VCaP (cell line): ENCODE measurements at regions not wholly inside any gene's neighbourhood (a gene's known extent, or its start where the extent isn't known, plus 50 kb on each side); places are given as distances from the start of the nearest gene placed in this dataset.
"Not testable (repeated sequence)": the region's sequence is repeated elsewhere in the genome, so short reads cannot be mapped to it uniquely, and the experiment has no call there.

Experiments used
- H3K27ac ChIP-seq: fragments of 450-650 bp; 2 replicates; pipeline ENCODE4 v1.5.1; 2017
- TF ChIP-seq, protein P1 (sequence below): fragments of 450-650 bp; conservative IDR thresholded peaks from 2 replicates; pipeline ENCODE4 v1.5.1; 2017; ENCODE audit warnings: mild to moderate bottlenecking, moderate library complexity

DNA sequence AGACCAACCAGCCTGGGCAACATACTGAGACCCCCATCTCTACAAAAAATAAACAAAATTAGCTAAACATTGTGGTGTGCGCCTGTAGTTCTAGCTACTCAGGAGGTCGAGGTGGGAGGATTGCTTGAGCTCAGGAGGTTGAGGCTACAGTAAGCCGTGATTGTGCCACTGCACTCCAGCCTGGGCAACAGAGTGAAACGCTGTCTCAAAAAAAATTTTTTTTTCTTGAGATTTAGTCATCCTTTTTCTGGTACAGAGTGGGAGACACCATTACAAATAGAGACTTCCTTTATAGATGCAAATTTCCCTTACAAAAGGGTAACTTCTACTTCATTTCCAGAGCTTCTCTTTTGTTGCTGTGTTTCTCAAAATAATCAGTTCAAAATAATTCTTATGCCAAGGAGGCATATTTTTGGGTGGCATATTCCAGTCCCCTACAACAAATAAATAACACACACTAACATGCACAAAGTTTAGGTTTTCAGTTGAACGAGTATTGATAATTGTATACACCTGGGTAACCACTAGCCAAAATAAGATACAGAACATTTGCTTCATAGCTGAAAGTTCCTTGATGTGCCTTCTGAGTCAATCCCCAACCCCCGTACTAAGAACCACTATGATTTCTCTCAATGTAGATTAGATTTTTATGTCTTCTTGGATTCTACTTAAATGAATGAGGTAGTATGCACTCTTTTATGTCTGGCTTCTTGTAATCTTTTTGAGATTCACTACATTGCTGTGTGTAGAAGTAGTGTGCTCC, 248.9 kb upstream of the PROK2 start:
- TF ChIP-seq, protein P1, sequence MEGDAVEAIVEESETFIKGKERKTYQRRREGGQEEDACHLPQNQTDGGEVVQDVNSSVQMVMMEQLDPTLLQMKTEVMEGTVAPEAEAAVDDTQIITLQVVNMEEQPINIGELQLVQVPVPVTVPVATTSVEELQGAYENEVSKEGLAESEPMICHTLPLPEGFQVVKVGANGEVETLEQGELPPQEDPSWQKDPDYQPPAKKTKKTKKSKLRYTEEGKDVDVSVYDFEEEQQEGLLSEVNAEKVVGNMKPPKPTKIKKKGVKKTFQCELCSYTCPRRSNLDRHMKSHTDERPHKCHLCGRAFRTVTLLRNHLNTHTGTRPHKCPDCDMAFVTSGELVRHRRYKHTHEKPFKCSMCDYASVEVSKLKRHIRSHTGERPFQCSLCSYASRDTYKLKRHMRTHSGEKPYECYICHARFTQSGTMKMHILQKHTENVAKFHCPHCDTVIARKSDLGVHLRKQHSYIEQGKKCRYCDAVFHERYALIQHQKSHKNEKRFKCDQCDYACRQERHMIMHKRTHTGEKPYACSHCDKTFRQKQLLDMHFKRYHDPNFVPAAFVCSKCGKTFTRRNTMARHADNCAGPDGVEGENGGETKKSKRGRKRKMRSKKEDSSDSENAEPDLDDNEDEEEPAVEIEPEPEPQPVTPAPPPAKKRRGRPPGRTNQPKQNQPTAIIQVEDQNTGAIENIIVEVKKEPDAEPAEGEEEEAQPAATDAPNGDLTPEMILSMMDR = no peak
- H3K27ac ChIP-seq = no peak overlapping the region

DNA sequence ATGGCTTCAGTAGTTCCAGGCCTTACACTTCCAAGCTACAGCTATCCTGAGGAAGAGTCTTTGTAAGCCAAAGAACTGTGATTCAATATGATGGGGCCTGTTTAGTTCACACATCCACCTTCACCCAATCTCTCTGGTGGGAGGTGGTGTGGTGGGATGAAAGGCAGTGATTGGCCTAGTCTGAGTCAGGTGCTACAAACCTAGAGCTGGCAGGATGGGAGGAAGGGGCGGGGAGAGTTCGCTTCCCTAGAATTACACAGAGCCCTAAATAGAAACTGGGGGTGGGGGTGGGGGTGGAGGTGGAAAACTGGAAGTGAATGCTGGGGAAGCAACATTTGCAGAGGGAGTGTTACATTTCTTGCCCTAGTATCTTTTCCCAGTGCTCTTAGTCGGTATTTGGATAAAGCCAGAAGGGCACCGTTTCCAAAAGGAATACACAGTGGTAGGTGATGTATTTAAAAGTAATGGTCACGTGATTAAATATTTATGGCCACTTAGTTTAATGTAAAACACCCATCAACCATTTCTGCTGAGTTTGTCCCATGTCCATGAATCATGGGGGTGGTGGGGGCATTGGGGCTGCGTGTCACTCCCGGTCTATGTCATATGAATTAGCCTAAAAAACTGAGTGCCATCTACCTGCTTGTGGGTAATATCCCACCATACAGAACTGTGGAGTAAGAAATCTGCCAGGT, 247.6 kb upstream of the PROK2 start:
- no peak overlapping the region for H3K27ac ChIP-seq
- TF ChIP-seq, protein P1 = no peak

DNA sequence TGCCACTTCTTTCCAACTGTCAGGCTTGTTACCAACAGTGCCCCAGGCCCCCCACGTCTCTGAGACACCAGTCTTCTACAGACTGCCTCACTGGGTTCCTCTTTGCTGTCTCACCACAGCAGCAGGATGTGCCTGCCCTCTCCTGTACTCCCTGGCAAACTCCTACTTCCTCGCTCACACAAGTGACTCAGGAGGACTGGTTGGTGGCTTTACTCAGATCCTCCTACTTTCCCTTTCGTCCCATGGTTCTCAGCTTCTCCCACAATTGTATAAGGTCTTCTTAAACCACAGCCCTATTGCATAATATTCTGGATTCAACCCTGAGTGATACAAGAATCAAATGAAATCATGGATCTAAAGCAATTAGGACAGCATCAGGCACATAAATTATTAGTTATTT, 246.6 kb upstream of the PROK2 start:
- no peak overlapping the region for H3K27ac ChIP-seq
- TF ChIP-seq, protein P1 = no peak

DNA sequence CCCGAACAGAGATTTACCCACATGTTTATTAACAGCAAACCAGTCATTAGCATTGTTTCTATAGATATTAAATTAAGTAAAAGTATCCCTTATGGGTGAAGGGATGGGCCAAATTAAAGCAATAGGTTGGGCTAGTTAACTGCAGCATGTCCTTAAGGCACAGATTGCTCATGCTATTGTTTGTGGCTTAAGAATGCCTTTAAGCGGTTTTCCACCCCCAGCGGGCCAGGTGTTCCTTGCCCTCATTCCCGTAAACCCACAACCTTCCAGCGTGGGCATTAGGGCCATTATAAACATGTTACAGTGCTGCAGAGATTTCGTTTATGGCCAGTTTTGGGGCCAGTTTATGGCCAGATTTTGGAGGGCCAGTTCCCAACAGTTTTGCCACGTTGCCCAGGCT, 245.3 kb upstream of the PROK2 start:
- not testable (repeated sequence) for H3K27ac ChIP-seq

DNA sequence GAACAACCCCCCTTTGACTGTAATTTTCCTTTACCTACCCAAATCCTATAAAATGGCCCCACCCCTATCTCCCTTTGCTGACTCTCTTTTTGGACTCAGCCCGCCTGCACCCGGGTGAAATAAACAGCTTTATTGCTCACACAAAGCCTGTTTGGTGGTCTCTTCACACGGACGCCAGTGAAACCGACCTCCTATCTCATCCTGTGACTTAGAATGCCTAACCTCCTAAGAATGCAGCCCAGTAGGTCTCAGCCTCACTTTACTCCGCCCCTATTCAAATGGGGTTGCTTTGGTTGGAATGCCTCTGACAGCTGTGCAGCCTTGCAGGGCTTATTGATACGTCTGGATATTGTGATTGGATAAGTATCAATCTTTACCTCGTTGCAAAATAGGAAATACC, 243.8 kb upstream of the PROK2 start:
- peak overlapping the region; percentile 40; the same call in 1 of the 2 replicates for H3K27ac ChIP-seq

DNA sequence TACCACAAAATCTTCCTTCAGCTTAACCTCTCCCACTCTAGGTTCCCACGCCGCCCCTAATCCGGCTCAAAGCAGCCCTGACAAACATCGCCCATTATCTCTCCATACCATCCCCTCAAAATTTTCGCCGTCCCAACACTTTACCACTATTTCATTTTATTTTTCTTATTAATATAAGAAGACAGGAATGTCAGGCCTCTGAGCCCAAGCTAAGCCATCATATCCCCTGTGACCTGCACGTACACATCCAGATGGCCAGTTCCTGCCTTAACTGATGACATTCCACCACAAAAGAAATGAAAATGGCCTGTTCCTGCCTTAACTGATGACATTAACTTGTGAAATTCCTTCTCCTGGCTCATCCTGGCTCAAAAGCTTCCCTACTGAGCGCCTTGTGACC, 243.4 kb upstream of the PROK2 start:
- peak overlapping the region; percentile 40; the same call in 1 of the 2 replicates for H3K27ac ChIP-seq

DNA sequence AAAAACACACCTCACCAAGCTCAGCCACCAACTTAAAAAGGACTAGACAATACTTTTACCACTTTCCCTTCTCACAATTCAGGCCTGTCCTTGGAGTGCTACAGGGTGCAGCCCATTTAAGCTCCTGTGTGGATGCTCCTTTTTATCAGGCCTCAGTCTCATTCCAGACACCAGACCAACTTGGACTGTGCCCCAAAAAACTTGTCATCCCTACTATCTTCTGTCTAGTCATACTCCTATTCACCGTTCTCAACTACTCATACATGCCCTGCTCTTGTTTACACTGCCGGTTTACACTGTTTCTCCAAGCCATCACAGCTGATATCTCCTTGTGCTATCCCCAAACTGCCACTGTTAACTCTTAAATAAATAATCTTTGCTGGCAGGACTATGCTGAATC, 242.8 kb upstream of the PROK2 start:
- H3K27ac ChIP-seq = 0 out of 2 replicates have a peak overlapping the region, but pooled peaks have one; percentile 40

DNA sequence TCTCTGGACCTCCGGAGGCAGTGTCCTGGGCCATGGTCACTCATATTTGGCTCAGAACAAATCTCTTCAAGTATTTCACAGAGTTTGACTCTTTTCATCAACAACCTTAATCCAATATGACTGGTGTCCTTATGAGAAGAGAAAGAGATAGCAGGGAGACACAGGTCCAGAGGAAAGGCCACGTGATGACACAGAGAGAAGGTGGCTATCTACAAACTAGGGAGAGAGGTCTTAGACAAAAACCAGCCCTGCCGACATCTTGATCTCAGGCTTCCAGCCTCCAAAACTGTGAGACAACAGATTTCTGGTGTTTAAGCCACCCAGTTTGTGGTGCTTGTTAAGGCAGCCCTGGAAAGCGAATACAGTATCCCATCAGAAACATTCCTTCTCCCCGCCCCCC, 237.1 kb upstream of the PROK2 start:
- no peak overlapping the region for H3K27ac ChIP-seq
- TF ChIP-seq, protein P1 = no peak

DNA sequence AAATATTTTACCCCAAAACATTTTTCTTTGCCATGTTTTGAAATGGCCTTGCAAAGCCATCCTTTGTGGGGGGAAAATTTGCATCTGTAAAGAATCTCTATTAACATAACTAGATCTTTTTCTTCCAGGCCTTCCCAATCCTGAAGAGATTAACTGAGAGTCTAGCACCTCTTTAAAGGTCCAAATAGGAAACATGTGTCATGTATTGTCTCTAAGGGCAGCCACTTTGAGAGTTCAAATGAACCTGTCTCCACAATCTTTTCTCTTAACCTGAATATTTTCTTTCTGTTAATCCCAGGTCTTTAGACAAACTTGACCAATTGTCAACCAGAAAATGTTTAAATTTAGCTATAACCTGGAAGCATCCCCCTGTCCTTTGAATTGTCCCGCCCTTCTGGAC, 236.6 kb upstream of the PROK2 start:
- TF ChIP-seq, protein P1 = no peak
- no peak overlapping the region for H3K27ac ChIP-seq
